Thyroid gland (tissue), 4 donors: ENCODE measurements at regions not wholly inside any gene's neighbourhood (a gene's known extent, or its start where the extent isn't known, plus 50 kb on each side); places are given as distances from the start of the nearest gene placed in this dataset.

Source experiments
- POLR2A ChIP-seq, 2 donors: fragments of 450-650 bp; IDR thresholded peaks; one replicate each; pipeline ENCODE4 v1.6.1; 2017; ENCODE audit warnings: antibody characterized with exemption in 2 of 2, mild to moderate bottlenecking in 2 of 2, moderate library complexity in 1 of 2
- TF ChIP-seq, protein P1 (sequence below), 6 experiments: fragments of 200-600 bp in 3 of 6; fragments of 450-650 bp in 3 of 6; sonication (generic) in 3 of 6; IDR thresholded peaks; one replicate each; pipeline ENCODE4 v1.5.1; 2016 to 2019; ENCODE audit warnings: antibody characterized with exemption in 6 of 6, mild to moderate bottlenecking in 2 of 6, inconsistent platforms in 1 of 6, moderate library complexity in 1 of 6

DNA sequence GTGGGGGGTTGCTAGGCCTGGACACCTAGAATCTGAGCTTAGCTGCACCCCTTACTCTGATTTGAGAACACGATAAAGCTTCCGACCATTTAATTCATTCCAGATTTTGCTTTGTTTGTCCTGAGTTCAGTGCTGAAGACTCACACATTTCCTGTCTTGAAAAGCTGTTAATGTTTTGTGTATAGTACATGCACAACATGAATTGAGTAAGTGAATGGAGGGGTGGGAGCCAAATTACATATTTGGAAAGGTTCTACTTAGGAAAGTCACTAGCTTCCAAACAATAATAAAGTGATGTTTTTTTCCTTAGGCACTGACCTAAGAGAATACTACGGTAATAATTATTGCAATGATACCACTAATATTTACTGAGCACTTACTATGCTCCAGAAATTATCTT lies 955.2 kb upstream of the NR2F2 start:
- TF ChIP-seq, protein P1, sequence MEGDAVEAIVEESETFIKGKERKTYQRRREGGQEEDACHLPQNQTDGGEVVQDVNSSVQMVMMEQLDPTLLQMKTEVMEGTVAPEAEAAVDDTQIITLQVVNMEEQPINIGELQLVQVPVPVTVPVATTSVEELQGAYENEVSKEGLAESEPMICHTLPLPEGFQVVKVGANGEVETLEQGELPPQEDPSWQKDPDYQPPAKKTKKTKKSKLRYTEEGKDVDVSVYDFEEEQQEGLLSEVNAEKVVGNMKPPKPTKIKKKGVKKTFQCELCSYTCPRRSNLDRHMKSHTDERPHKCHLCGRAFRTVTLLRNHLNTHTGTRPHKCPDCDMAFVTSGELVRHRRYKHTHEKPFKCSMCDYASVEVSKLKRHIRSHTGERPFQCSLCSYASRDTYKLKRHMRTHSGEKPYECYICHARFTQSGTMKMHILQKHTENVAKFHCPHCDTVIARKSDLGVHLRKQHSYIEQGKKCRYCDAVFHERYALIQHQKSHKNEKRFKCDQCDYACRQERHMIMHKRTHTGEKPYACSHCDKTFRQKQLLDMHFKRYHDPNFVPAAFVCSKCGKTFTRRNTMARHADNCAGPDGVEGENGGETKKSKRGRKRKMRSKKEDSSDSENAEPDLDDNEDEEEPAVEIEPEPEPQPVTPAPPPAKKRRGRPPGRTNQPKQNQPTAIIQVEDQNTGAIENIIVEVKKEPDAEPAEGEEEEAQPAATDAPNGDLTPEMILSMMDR (IDR thresholded peaks at IDR 0.05) = no peak
- TF ChIP-seq POLR2A (IDR thresholded peaks at IDR 0.05) = no peak
